Activated CD8-positive, alpha-beta T cell treated with anti-CD3 and anti-CD28 coated beads, Interleukin-2, amount 10 ng/mL, durations not matched to agents 7 days and 5 days (primary cell): ENCODE measurements at regions not wholly inside any gene's neighbourhood (a gene's known extent, or its start where the extent isn't known, plus 50 kb on each side); places are given as distances from the start of the nearest gene placed in this dataset.
"Not testable (repeated sequence)": the region's sequence is repeated elsewhere in the genome, so short reads cannot be mapped to it uniquely, and the experiment has no call there.

Experiments used
- ATAC-seq: fragments of 150-1000 bp; cut with Tn5 transposase; one replicate; pipeline ENCODE4 v1.10.0; 2021; ENCODE audit warnings: moderate library complexity
- CTCF ChIA-PET: fragments of 350-600 bp; sonication (Branson Sonifier 250); formaldehyde crosslinking; loops from one replicate; lab custom pipeline; 2021; ENCODE audit warnings: antibody characterized with exemption; lab: Charles Lee
- POLR2A ChIA-PET: fragments of 350-600 bp; sonication (Branson Sonifier 250); formaldehyde crosslinking; loops from one replicate; lab custom pipeline; 2021; ENCODE audit warnings: antibody characterized with exemption; lab: Charles Lee
- DNase-seq: peaks from one replicate; pipeline ENCODE4 v3.0.0-alpha.2; 2020
- H3K27ac Mint-ChIP-seq: one replicate; pipeline ENCODE4 v1.8.0; 2021; ENCODE audit warnings: mild to moderate bottlenecking, mixed read lengths
- H3K27me3 Mint-ChIP-seq: one replicate; pipeline ENCODE4 v1.8.0; 2021; ENCODE audit warnings: low read depth, mixed read lengths
- H3K36me3 Mint-ChIP-seq: one replicate; pipeline ENCODE4 v1.8.0; 2021; ENCODE audit warnings: low read depth, mixed read lengths
- H3K4me1 Mint-ChIP-seq: one replicate; pipeline ENCODE4 v1.8.0; 2021; ENCODE audit warnings: low read depth, mixed read lengths
- H3K4me3 Mint-ChIP-seq: one replicate; pipeline ENCODE4 v1.8.0; 2021; ENCODE audit warnings: mild to moderate bottlenecking, mixed read lengths
- H3K9me3 Mint-ChIP-seq: one replicate; pipeline ENCODE4 v1.8.0; 2022; ENCODE audit warnings: mixed read lengths; ENCODE audit not compliant: insufficient read depth

DNA sequence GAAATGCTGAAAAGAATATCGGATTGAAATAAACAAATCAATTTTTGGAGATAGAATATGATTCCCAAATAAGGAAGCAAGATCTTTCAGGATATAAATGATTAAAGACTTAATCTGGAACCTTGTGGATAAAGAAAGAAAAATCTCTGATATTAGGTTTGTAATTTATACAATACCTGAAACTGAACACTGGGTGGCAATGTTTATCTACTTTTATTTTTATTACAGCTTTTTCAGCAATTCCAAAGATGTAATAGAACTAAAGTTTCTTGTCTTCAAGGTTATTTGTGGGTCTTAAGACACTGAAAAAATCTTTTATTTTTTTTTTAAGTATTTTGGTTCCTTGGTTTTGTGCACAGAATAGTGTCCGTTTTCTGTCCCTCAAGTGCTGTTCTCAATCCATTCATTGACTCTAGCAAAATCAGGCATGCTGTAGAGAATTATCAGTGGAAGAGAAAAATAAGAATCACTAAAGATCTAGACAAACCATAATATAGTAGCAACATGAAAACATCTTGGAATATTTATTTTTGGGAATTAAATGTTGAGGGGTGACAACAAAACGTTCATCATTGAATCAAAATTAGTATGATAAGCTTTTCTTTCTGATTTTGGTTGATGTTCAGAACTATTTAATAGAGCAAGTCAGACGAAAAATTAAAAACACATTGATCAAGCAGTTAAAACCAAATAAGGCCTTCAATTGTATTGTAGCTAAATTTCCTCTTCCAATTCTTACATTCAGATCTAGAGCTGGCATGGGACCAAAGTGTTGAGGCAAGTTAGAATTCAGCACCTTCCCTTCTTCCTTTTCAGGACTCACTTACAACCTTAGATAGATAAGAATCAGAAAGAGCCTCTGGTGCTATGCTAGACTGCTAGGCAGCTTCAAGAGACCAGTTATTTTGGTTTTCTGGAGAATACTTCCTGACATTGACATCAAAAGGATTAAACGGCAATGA, 704.4 kb upstream of the PCDH20 start:
- ChIA-PET CTCF (no interaction called here), POLR2A (no interaction called here)
- H3K27me3 Mint-ChIP-seq: no peaks in the 10 kb centered on the region

GRCh38 chr13:62115831-62116230, 700.2 kb upstream of the PCDH20 start:
- ChIA-PET POLR2A (no interaction called here), CTCF (no interaction called here)
- no peaks in the 10 kb centered on the region for H3K36me3 Mint-ChIP-seq
- no peaks in the 10 kb centered on the region for H3K27me3 Mint-ChIP-seq
- H3K9me3 Mint-ChIP-seq: no peaks in the 10 kb centered on the region
- DNase-seq: no peak
- no peak overlapping the region for H3K4me3 Mint-ChIP-seq
- ATAC-seq: no peak
- H3K4me1 Mint-ChIP-seq: no peaks in the 10 kb centered on the region
- H3K27ac Mint-ChIP-seq: no peak overlapping the region

More for the DNA sequence above, 704.4 kb upstream of the PCDH20 start:
- DNase-seq: no peak
- H3K4me3 Mint-ChIP-seq: no peak overlapping the region
- ATAC-seq: no peak
- no peaks in the 10 kb centered on the region for H3K36me3 Mint-ChIP-seq
- no peaks in the 10 kb centered on the region for H3K9me3 Mint-ChIP-seq
- no peak overlapping the region for H3K27ac Mint-ChIP-seq
- no peaks in the 10 kb centered on the region for H3K4me1 Mint-ChIP-seq

GRCh38 chr13:62113179-62113578, 697.5 kb upstream of the PCDH20 start:
- CTCF ChIA-PET: no interaction called here
- Mint-ChIP-seq H3K36me3 (no peaks in the 10 kb centered on the region), H3K9me3 (no peaks in the 10 kb centered on the region), H3K27me3 (no peaks in the 10 kb centered on the region), H3K4me1 (no peaks in the 10 kb centered on the region), H3K4me3 (no peak overlapping the region), H3K27ac (no peak overlapping the region)
- ATAC-seq: no peak
- POLR2A ChIA-PET: no interaction called here
- no peak for DNase-seq

DNA sequence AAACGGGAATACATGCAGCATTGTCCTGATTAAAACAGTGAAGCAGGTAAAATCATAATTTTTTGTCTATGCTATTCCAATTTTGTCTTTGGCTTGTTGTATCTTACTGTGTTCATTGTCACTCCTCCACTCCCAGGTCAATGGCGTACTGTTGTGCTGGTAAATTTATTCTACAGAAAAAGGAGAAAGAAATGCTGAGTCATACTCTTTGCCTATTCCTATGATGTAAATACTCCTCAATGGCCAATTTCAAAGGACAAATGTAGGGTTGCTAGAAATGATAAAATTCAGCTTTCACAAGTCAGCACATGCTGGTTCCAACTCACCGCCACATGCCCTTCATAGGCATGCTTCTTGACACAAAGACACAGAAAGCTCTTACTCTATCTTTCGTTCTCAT, 694.4 kb upstream of the PCDH20 start:
- ATAC-seq: no peak
- Mint-ChIP-seq H3K9me3 (no peaks in the 10 kb centered on the region), H3K4me1 (no peaks in the 10 kb centered on the region), H3K4me3 (no peak overlapping the region), H3K27ac (no peak overlapping the region), H3K36me3 (no peaks in the 10 kb centered on the region), H3K27me3 (no peaks in the 10 kb centered on the region)
- ChIA-PET POLR2A (no interaction called here), CTCF (no interaction called here)
- no peak for DNase-seq

GRCh38 chr13:62104136-62104535, 688.5 kb upstream of the PCDH20 start:
- ATAC-seq, H3K4me3 Mint-ChIP-seq, CTCF ChIA-PET, DNase-seq, H3K27ac Mint-ChIP-seq, H3K36me3 Mint-ChIP-seq, POLR2A ChIA-PET, H3K27me3 Mint-ChIP-seq, H3K4me1 Mint-ChIP-seq: not testable (repeated sequence)
- peaks cover 19% of the 10 kb centered on the region for H3K9me3 Mint-ChIP-seq

GRCh38 chr13:62096652-62097051, 681.0 kb upstream of the PCDH20 start:
- H3K27me3 Mint-ChIP-seq: no peaks in the 10 kb centered on the region
- DNase-seq (no peak), ATAC-seq (no peak)
- POLR2A ChIA-PET: no interaction called here
- CTCF ChIA-PET: no interaction called here
- H3K36me3 Mint-ChIP-seq: no peaks in the 10 kb centered on the region
- H3K4me3 Mint-ChIP-seq: no peak overlapping the region
- peaks cover 24% of the 10 kb centered on the region for H3K9me3 Mint-ChIP-seq
- no peak overlapping the region for H3K27ac Mint-ChIP-seq
- H3K4me1 Mint-ChIP-seq: no peaks in the 10 kb centered on the region

GRCh38 chr13:62094932-62095331, 679.3 kb upstream of the PCDH20 start:
- Mint-ChIP-seq H3K27me3 (no peaks in the 10 kb centered on the region), H3K4me1 (no peaks in the 10 kb centered on the region), H3K9me3 (peaks cover 13% of the 10 kb centered on the region), H3K27ac (no peak overlapping the region), H3K4me3 (no peak overlapping the region), H3K36me3 (no peaks in the 10 kb centered on the region)
- ATAC-seq: no peak
- ChIA-PET CTCF (no interaction called here), POLR2A (no interaction called here)
- DNase-seq: no peak

DNA sequence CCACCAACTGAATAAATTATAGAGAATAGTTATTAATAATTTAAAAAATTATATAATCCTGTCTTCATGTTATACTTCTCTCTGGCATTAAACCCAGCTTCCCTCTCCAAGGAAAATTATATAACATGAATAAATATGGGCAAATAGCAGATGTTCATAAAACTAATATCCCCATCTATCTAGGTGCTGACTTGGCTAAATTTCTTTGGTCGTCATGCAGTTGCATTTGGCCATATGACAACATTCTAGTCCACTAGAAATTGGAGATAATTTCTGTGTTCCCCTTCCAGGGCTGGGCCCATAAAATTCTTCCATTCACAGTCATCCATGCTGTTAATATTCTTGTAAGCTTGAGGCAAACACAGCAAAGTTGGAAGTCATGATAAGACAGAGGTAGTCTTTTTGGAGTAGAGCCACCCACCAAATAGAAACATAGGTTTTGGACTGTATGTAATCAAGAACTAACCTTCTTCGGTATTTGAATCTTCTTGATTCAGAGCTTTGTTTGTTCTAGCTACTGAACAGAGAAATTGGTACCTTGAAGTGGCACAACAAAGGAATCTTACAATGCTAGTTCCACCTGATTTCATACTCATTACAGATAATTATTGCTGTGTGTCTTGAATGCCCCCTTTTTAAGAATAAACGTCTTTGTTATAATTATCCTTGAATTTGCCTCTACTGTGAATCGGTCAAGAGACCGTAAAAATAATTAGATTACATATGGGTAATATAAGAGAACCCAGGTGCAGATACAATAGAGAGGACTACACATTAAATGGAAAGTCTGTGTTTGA, 678.5 kb upstream of the PCDH20 start:
- Mint-ChIP-seq H3K9me3 (peaks cover 13% of the 10 kb centered on the region), H3K4me3 (no peak overlapping the region), H3K27me3 (no peaks in the 10 kb centered on the region), H3K36me3 (no peaks in the 10 kb centered on the region), H3K4me1 (no peaks in the 10 kb centered on the region), H3K27ac (no peak overlapping the region)
- CTCF ChIA-PET: no interaction called here
- POLR2A ChIA-PET: no interaction called here
- no peak for ATAC-seq
- no peak for DNase-seq

- ChIA-PET CTCF (no interaction called here), POLR2A (no interaction called here)
- no peak for ATAC-seq
- peaks cover 6% of the 10 kb centered on the region for H3K9me3 Mint-ChIP-seq
- no peaks in the 10 kb centered on the region for H3K27me3 Mint-ChIP-seq
- H3K4me3 Mint-ChIP-seq: no peak overlapping the region
- H3K27ac Mint-ChIP-seq: no peak overlapping the region
- H3K36me3 Mint-ChIP-seq: no peaks in the 10 kb centered on the region
- H3K4me1 Mint-ChIP-seq: no peaks in the 10 kb centered on the region
- DNase-seq: no peak
Observed at GRCh38 chr13:62092949-62093348, 677.3 kb upstream of the PCDH20 start.

DNA sequence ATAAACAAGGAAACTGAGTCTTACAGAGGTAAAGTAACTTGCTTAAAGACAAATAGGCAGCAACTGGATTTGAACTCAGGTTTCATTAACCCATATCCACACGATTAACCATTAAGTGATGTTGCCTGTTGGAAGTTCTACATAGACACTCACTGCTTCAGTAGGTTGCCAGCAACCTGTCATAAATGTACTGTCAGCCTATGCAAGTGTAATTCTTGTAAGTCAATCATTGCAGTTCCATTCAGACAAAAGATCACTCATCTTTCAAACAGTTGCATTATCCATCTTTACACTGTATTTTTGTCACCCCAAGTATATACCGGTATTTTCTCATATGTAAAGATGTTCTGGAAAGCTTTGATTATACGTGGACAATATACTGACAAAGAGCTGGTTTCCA, 676.9 kb upstream of the PCDH20 start:
- no peak for ATAC-seq
- no peak overlapping the region for H3K4me3 Mint-ChIP-seq
- CTCF ChIA-PET: no interaction called here
- no peaks in the 10 kb centered on the region for H3K27me3 Mint-ChIP-seq
- POLR2A ChIA-PET: no interaction called here
- H3K4me1 Mint-ChIP-seq: no peaks in the 10 kb centered on the region
- no peak for DNase-seq
- peaks cover 6% of the 10 kb centered on the region for H3K9me3 Mint-ChIP-seq
- H3K27ac Mint-ChIP-seq: no peak overlapping the region
- no peaks in the 10 kb centered on the region for H3K36me3 Mint-ChIP-seq

DNA sequence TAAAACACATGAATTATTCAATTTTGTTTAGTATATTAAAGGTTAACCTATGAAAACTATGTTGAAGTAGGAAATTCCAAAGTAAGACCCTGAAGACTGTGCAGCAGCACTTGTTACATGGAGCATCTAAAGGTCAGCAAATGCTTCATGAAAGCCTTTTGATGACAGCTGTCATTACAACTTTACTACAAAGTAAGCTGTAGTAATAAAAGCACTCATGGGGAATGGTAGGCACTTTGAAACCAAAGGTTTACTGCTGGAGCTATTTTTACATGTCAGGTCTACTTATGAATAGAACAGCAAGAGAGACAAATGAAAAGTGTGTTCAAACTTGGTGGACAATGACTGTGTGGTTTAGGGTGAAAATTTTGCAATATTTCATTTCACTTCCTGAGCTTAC, 672.5 kb upstream of the PCDH20 start:
- no peak for ATAC-seq
- CTCF ChIA-PET: no interaction called here
- H3K36me3 Mint-ChIP-seq: no peaks in the 10 kb centered on the region
- no peaks in the 10 kb centered on the region for H3K9me3 Mint-ChIP-seq
- H3K27ac Mint-ChIP-seq: no peak overlapping the region
- H3K27me3 Mint-ChIP-seq: no peaks in the 10 kb centered on the region
- DNase-seq: no peak
- H3K4me1 Mint-ChIP-seq: no peaks in the 10 kb centered on the region
- no peak overlapping the region for H3K4me3 Mint-ChIP-seq
- POLR2A ChIA-PET: no interaction called here

DNA sequence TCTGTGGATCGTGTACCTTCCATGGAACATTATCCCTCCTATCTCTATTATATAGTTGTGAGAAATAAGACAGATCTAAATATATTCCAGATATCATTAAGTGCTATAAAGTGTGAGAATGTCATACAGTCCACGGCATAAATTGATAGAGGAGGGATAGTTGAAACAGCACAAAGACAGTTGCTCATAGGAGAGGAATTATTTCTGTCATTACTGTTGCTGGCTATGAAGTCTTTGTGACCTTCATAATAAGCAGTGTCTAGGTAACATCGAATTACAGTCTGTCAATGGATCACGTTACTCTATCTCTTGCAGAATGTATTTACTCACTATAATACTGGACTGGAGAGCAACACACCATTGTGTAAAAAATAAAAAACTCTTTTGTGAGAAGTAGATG, 671.5 kb upstream of the PCDH20 start:
- ChIA-PET POLR2A (no interaction called here), CTCF (no interaction called here)
- no peak overlapping the region for H3K4me3 Mint-ChIP-seq
- DNase-seq (no peak), ATAC-seq (no peak)
- no peaks in the 10 kb centered on the region for H3K27me3 Mint-ChIP-seq
- no peaks in the 10 kb centered on the region for H3K36me3 Mint-ChIP-seq
- no peak overlapping the region for H3K27ac Mint-ChIP-seq
- H3K9me3 Mint-ChIP-seq: no peaks in the 10 kb centered on the region
- no peaks in the 10 kb centered on the region for H3K4me1 Mint-ChIP-seq
